ENCODE measurements at regions not wholly inside any gene's neighbourhood (a gene's known extent, or its start where the extent isn't known, plus 50 kb on each side); places are given as distances from the start of the nearest gene placed in this dataset.
A peak's percentile ranks its signal among the peaks of the same experiment; 100 is the strongest.

DNA sequence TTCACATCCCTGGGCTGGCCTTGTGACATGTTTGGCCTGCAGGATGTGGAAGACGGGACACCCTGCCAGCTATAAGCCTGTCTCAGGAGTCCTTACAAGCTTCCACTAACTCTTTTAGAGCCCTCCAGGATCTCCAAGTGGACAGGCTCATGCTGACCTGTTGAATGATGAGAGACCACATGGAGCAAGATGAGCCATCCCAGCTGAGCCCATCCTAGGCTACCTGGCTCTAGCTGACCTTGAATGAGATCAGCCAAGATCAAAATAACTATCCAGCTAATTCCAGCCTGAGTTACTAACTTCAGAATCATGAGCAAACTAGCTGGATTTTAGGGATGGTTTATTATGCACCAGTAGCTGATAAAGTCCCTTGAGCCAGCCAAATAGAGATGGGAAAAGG lies 169.5 kb downstream of the TFAP2C start:
- DNase-seq (ENCODE audit: low read depth), result no peak
- H3K4me3 ChIP-seq (ENCODE audit: low read depth, low read length), result no peak overlapping the region
- TF ChIP-seq, protein P1, sequence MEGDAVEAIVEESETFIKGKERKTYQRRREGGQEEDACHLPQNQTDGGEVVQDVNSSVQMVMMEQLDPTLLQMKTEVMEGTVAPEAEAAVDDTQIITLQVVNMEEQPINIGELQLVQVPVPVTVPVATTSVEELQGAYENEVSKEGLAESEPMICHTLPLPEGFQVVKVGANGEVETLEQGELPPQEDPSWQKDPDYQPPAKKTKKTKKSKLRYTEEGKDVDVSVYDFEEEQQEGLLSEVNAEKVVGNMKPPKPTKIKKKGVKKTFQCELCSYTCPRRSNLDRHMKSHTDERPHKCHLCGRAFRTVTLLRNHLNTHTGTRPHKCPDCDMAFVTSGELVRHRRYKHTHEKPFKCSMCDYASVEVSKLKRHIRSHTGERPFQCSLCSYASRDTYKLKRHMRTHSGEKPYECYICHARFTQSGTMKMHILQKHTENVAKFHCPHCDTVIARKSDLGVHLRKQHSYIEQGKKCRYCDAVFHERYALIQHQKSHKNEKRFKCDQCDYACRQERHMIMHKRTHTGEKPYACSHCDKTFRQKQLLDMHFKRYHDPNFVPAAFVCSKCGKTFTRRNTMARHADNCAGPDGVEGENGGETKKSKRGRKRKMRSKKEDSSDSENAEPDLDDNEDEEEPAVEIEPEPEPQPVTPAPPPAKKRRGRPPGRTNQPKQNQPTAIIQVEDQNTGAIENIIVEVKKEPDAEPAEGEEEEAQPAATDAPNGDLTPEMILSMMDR (conservative IDR thresholded peaks at IDR 0.05; ENCODE audit: low read depth, low read length), result no peak

DNA sequence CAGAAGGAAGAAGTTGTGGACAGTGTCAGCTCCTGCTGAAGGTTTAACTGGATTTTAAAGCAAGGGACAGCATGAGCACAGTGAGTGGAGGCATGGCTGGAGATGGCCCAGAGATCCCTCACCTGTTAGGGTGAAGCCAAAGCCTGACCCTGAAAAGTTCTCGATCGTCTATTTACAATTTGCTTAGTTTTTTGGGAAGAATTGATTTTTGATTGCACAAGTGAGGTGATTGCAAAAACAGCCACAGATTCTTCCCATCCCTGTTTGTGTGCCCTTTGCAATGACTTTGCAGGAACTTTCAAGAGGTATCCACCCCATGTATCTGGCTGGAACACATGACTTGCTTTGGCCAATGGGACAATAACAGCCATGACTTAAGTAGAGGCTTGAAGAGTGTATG lies 170.1 kb downstream of the TFAP2C start:
- TF ChIP-seq, protein P1 (conservative IDR thresholded peaks at IDR 0.05; ENCODE audit: low read depth, low read length), result no peak
- no peak for DNase-seq (ENCODE audit: low read depth)

DNA sequence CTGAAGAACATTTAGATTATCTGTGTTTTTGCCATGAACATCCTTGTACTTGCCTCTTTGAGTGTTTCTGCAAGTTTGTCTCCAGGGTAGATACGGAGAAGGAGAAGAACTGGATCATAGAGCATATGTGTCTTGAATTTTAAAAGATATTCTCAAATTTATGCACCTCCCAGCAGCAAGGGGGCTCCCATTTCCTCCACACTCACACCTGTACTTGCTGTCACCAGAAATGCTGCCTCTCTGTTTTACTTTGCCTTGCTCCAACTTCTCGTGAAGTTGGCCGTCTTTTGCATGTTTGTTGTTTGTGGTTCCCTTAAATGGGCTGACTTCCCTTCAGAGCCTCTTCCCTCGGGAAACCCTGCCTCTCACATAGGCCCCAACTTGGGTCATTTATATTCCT lies 171.0 kb downstream of the TFAP2C start:
- no peak for DNase-seq (ENCODE audit: low read depth)
- TF ChIP-seq, protein P1 (conservative IDR thresholded peaks at IDR 0.05; ENCODE audit: low read depth, low read length), result peak; percentile 21
- H3K4me3 ChIP-seq (ENCODE audit: low read depth, low read length), result no peak overlapping the region

More for the DNA sequence above, 170.1 kb downstream of the TFAP2C start:
- H3K4me3 ChIP-seq (ENCODE audit: low read depth, low read length), result no peak overlapping the region

DNA sequence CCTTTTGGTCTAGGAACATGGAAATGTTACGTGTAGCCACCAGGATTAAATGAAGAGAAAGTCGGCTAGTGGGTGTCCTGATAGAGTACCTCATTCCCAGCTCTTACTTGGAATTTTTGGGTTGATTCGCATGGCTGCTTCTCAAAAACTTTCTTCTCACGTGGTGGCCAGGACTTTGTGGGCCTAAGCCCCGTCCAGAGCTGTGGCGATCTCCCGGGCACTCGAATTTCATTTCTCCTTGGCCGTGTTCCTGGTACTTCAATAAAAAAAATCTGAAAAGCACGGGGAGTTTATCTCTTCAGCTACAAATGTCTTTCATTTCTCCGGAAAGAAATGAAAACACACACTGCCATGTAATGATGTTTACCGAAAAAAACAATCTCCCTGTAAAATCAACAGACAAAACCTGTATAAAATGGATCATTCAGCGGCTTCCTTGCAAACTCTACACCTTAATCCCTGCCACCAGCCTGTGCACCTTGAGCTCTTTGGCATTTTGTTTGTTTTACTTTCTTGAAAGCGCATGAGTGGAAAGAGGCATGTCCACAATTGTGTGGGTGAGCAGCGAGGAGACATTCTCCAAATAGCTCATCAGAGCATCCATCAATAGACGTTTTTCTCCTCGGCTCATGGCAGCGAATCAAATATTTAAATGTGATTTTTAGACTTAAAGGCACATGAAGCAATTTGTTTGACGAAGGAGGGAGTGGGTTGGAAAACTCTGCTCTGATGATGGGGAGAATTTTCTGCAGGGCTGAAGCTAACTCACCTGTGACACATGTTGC lies 173.1 kb downstream of the TFAP2C start:
- H3K4me3 ChIP-seq (ENCODE audit: low read depth, low read length), result no peak overlapping the region
- DNase-seq (ENCODE audit: low read depth), result peak; percentile 42
- TF ChIP-seq, protein P1 (conservative IDR thresholded peaks at IDR 0.05; ENCODE audit: low read depth, low read length), result no peak

DNA sequence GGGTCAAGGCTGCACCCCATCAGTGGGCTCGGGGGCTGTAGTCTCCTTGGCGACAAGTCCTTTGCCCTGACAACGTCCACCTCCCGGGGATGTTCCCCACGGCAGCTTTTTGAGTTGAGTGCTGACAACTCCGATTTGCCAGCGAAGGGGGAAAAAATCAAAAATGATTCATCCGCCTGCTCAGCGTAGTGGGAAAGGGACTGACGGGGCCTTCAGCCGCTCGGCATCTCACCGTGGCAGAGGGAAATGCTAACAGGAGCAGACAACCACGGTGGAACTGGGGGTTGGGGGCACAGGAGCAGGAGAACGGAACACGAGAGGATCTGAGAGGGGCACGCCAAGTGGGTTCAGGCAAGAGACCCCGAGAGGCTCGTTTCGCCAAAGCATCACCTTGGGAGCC lies 173.7 kb downstream of the TFAP2C start:
- TF ChIP-seq, protein P1 (conservative IDR thresholded peaks at IDR 0.05; ENCODE audit: low read depth, low read length), result no peak
- no peak overlapping the region for H3K4me3 ChIP-seq (ENCODE audit: low read depth, low read length)
- DNase-seq (ENCODE audit: low read depth), result no peak

DNA sequence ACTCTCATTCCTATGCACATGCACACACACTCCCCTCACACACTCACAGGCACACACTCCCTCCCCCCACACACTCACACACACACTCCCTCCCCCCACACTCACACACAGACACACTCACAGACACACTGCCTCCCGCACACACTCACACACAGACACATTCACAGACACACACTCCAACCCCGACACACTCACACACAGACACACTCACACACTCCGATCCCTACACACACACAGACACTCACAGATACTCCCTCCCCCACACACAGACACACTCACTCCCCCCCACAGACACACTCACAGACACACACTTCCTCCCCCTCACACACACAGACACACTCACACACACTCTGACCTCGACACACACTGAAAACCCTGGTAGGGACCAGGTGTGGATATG lies 176.2 kb downstream of the TFAP2C start:
- TF ChIP-seq, protein P1 (conservative IDR thresholded peaks at IDR 0.05; ENCODE audit: low read depth, low read length), result no peak
- no peak for DNase-seq (ENCODE audit: low read depth)
- no peak overlapping the region for H3K4me3 ChIP-seq (ENCODE audit: low read depth, low read length)

DNA sequence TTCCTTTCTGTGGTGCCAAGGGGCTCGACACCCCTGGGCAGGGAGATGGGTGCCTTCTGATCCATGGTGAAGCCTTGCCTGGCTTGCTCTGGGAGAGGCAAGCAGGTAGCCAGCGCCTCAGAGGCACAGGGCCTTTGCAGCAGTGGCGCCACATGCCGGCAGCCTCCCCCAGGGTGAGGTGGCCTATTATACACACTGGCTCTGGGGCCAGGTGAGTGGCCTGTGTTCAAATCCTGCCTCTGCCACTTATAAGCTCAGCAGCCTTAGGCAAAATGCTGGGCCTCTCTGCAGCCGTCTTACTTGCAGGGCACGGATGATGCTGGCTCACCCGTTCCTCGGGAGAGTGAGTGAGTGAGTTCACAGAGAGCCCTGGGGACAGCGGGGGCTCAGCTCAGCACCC lies 176.9 kb downstream of the TFAP2C start:
- TF ChIP-seq, protein P1 (conservative IDR thresholded peaks at IDR 0.05; ENCODE audit: low read depth, low read length), result no peak
- no peak overlapping the region for H3K4me3 ChIP-seq (ENCODE audit: low read depth, low read length)
- DNase-seq (ENCODE audit: low read depth), result no peak

Data from choroid plexus epithelial cell (primary cell).